Right hindlimb (tissue), 1 donor: ENCODE measurements at regions not wholly inside any gene's neighbourhood (a gene's known extent, or its start where the extent isn't known, plus 50 kb on each side); places are given as distances from the start of the nearest gene placed in this dataset.
A peak's percentile ranks its signal among the peaks of the same experiment; 100 is the strongest.

ENCODE experiments used
- DNase-seq: peaks from one replicate; pipeline ENCODE4 v3.0.0-alpha.2; 2018

DNA sequence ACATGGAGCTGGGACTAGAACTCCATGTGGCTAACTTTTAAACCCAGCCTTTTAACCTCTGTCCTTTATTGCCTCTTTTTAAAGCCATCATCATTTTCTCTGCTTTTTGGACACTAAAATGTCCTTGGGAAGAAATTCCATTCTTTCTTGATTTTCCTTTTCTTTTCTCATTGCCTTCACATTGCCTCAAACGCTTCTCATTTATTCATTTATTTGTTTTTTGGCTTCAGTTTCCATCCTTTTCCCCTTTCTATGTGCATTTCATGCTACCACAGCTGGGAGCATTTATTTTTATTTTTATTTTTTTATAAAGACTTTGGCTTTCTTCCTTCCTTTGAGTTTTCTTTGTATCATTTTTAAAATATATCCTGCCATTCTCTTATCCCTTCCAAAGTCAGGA, 212.2 kb downstream of the DACT1 start:
- no peak for DNase-seq

GRCh38 chr14:58861586-58861985, 223.8 kb downstream of the DACT1 start:
- peak; percentile 21 for DNase-seq

DNA sequence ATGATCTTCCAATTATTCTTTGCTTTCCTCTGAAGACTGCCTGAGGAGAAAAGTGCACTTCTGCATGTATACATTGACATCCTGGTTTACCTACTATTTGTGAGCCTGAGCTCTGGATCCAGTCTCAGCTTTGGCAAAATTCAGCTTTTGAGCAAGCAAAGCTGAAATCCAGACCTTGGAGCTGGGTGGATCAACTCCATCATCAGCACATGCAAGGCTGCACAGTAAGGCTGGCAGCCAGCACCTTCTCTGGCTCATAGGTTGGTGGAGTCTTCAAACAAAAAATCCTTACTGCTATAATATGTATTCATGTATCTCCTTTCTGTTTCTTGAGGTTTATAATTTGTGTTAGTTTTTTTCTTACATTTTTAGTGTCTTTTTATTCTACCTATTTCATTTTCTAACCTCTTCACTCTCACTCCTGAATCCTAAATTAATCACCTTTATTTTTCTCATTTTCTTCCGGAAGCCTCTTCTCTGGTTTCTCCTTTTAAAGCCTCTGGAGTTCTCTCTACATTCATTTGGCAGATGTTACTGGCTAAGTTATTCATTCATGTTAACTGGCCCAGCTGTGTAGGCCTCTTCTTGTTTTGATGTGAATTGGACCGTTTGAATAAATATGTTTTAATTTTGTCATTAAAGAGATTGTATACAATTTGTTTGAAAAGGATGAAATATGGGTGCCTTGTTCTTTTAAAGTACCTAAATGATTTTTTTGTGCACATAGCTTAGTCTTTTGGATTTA, 224.8 kb downstream of the DACT1 start:
- peak; percentile 72 for DNase-seq

- DNase-seq: no peak
These were observed 226.0 kb downstream of the DACT1 start for GRCh38 chr14:58863661-58864345.

DNA sequence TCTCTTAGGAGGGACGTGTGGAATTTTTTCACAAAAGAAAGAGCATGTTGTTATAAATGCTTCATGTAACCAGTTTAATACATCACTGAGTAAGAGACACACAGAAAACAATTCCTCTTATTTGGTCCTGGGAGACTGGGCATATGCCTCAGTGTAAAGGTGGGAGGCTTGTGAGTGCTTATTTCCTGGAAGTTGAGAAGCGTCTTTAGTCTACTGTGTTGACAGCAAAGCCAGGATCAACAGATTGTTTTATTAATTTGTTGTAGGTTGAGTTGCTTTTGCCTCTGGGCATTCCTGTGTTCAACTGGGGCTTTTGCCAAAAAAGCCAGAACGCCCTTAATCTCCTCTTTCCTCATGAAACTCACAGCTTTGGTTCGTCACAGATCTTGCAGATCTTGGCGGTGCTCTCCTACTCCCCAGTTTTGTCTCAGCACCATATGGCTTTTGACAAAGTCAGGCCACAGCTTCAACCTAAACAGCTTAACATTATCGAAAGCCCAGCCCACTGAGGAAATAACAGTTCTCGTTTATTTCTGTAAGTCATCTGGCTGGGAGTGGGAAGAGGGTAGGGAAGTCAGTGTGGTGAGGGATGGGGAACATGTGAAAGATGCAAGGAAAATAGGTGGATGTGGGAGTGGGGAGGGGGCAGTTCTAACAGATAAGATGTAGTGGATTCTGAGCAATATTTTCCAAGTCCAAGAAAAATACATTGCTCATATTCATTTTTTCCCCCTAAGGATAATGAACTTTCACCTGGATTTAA, 227.2 kb downstream of the DACT1 start:
- peak; percentile 79 for DNase-seq

DNA sequence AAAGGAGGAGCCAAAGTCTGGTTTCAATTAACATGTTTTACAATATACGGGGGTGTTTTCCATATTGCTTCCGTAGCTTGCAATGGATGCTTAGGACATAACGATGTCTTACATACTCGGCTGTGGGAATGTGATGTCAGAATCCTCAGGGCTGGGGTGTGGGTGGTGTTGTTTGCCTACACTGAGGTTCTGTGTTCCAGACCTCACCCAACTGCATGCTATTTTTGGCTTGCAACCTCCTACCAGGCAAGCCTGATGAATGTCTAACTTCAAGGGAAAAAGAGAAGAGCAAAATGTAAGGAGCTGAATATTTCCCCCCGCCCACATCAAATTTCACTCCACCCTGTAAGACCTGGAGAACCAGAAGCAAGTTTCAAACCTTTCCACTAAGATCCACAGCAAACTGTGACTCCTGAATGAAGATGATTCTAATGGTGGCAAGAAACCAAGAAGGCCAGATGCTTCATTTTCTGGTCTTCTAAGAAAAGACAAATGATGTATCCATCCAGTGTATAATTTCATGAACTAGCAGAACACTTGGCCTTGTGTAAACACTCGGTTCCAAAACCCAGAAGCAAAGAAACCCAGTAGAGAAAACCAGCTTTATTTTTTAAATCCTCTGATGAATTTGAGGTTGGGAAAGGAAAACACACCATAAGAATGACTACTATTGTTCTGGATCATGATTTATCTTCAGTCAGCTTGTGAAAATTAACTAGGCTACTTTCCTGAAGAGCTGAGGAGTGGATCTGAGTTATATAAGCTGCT, 227.9 kb downstream of the DACT1 start:
- DNase-seq: peak; percentile 71

DNA sequence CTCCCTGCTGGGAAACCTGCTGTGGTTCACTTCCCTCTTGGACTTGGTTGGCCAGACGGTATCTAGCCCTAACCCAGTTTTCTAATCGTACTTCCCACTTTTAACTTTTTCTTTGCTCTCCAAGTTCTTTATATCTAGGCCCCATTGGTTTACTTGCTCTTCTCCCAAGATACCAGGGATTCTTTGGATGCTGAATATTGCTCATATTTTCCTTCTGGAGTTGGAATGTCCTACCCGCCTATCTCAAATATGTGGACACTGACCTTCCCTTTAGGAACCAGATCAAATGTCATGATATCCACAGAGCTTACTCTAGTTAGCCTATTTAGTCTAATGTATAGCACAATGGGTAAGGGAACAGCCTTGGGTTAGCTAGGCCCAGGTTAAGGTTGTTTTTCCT, 228.6 kb downstream of the DACT1 start:
- no peak for DNase-seq

GRCh38 chr14:58870961-58871360, 233.2 kb downstream of the DACT1 start:
- DNase-seq: no peak

- DNase-seq: no peak
These were observed 233.8 kb downstream of the DACT1 start for GRCh38 chr14:58871573-58871972.

- no peak for DNase-seq
These were observed 234.3 kb downstream of the DACT1 start for GRCh38 chr14:58872061-58872460.

- no peak for DNase-seq
These were observed 235.6 kb downstream of the DACT1 start for GRCh38 chr14:58873228-58873953.

DNA sequence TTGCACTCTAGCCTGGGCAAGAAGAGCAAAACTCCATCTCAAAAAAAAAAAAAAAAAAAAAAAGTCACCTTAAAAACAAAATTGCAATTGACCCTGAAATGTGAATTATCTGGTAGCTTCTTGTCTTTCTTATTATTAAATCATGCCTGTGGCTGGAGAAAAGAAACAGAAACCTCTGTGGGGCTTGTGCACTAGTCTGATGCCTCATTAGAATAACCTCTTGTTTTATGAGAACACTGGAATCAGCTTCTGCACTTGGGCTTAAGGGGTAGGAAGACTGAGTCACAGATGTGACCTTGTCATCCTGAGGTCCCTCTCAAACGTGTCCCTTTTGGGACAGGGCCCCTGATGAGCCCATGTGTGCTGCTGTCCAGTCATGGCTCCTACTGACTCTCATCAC, 237.9 kb downstream of the DACT1 start:
- DNase-seq: no peak

GRCh38 chr14:58876608-58877007, 238.8 kb downstream of the DACT1 start:
- no peak for DNase-seq

GRCh38 chr14:58878439-58879139, 240.8 kb downstream of the DACT1 start:
- no peak for DNase-seq

DNA sequence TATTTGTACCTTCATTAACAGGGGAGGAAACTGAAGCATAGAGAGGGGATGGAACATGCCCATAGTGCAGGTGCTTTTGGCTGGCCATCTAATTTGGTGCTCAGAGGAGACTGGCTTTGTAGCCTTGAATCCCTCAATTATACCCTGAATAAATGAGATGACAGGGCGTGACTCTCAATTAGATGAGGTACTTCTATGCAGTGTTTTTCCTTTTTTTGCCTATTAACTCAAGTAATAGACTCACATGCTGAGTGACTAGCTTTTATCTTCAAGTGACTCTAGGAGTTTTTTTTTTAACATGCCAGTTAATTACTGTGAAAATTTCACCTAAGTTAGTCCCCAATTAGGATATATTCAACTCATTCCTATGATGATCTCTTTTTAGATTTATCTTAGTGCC, 243.7 kb downstream of the DACT1 start:
- DNase-seq: no peak

DNA sequence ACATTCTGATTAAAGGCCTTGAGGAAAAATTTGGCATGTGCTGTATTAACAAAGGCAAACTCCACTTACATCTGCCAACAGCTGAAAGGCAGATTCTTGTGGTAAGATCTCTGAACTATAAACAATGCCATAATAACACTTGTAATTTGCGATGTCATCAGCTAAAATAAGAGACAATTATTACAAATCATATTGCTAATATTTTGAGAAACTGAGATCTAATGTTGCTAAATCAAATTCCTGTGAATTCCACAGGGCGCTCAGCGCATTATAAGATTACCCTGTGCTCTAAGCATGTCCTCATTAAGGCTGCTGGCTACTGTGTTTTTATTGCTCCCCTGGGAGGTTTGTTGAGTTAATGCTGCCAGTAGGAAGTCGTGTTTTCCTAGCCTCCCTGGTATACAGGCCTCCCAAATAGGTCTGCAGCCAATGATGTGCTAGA, 244.8 kb downstream of the DACT1 start:
- peak; percentile 30 for DNase-seq

DNA sequence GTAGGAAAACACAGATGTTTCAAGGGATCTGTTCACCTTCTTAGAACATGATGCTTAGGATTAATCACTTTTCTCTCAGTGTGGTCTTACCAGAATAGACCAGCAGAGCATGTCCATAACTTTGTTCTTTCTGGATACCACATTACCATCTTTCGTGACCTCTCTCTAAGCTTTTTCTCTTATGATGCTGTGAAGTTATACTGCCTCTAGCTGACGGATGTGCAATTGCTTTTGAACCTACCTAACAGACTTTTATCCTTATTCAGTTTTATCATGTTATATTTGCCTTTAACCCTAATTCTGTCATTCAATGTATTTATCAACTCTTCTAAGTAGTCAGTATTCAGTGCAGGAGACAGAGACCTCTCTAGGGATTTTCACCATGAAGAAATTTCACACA, 246.7 kb downstream of the DACT1 start:
- DNase-seq: no peak

- no peak for DNase-seq
These were observed 250.2 kb downstream of the DACT1 start for GRCh38 chr14:58887931-58888330.

DNA sequence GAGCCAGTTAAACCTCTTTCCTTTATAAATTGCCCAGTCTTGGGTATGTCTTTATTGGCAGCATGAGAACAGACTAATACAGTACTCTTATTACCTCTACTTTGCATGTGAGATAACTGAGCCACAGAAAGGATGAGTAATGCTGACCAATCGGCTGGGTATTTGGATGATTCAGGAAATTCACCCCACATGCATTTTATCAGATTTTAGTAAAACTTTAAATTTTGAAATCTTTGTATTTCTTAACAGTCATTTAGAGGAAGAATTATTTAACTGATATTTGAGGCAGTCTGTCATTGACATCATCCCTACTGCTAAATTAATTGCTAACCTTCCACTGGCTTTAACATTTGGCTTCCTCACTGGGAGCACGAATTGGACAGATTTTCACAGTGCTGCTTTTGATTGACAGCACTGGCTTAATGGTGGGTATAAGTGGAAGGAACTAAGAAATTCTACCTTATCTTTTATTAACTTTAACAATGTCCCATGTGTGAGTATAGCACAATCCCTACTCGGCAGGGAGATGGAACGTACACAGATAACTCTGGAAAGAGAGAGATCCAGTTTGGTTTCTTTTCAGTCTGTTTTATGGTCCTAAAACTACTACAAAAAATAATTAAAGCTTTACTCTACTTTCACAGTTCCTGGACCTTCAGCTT, 261.0 kb downstream of the DACT1 start:
- DNase-seq: no peak

DNA sequence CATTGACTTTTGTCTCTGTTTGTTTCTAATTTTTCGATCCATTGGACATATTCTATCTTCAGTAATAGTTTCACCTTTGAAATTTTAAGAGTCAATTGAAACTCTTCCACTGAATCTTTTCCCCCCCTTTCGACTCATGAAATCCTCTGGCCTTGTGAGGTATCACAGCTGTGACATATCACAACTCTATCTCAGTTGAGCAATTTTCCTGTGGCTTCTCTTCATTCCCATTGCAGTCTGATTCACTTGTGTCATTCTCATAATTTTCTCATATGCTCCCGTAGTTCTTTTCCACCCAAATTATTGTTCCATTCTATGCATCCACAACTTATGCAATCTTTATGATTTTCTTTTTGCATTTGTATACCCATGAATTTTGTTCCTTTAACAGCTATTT, 261.6 kb downstream of the DACT1 start:
- no peak for DNase-seq

DNA sequence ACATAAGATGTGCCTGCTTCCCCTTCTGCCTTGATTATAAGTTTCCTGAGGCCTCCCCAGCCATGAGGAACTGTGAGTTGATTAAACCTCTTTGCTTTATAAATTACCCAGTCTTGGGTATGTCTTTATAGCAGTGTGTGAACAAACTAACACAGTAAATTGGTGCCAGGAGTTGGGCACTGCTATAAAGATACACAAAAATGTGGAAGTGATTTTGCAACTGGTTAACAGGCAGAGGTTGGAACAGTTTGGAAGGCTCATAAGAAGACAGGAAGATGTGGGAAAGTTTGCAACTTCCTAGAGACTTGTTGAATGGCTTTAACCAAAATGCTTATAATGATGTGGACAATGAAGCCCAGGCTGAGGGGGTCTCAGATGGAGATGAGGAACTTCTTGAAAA, 264.1 kb downstream of the DACT1 start:
- DNase-seq: no peak
